ENCODE measurements at regions not wholly inside any gene's neighbourhood (a gene's known extent, or its start where the extent isn't known, plus 50 kb on each side); places are given as distances from the start of the nearest gene placed in this dataset.
A peak's percentile ranks its signal among the peaks of the same experiment; 100 is the strongest.

DNA sequence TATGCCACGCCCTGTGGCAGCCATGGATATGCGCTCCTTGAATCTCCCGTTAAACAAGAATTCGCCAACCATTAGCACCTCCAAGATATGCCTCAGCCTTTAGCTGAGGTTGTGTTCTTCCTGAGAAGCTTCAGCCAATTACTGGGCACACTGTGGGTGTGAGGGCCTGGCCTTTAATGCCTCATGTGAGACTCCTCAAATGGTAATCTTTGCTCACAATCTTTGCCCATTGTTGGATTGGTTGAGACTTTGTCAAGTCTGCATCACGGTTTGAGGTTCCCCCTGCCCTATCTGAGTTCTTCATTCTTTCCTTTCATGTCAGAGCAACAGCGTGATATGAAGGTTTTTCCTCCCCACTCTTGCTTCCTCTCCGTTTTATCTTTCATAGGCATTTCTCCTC is 108.1 kb upstream of the CCDC54 start:
- no peaks in the 10 kb centered on the region for H3K9me3 ChIP-seq
- no peaks in the 10 kb centered on the region for H3K4me1 ChIP-seq
- no peak for DNase-seq
- no peak overlapping the region for H3K27ac ChIP-seq
- H3K4me3 ChIP-seq, result no peak overlapping the region
- no peak for TF ChIP-seq POLR2A (IDR thresholded peaks at IDR 0.05)
- TF ChIP-seq CTCF (IDR thresholded peaks at IDR 0.05), result no peak
- H3K27me3 ChIP-seq, result no peaks in the 10 kb centered on the region
- no peaks in the 10 kb centered on the region for H3K36me3 ChIP-seq

- H3K4me3 ChIP-seq, result no peak overlapping the region
- H3K4me1 ChIP-seq, result no peaks in the 10 kb centered on the region
- TF ChIP-seq CTCF (IDR thresholded peaks at IDR 0.05) (peak; percentile 21 to 83 (median 69)), POLR2A (IDR thresholded peaks at IDR 0.05) (no peak)
- no peaks in the 10 kb centered on the region for H3K36me3 ChIP-seq
- no peaks in the 10 kb centered on the region for H3K27me3 ChIP-seq
- no peaks in the 10 kb centered on the region for H3K9me3 ChIP-seq
- DNase-seq, result no peak
- H3K27ac ChIP-seq, result no peak overlapping the region
Observed at GRCh38 chr3:107271787-107272387, 105.4 kb upstream of the CCDC54 start.

DNA sequence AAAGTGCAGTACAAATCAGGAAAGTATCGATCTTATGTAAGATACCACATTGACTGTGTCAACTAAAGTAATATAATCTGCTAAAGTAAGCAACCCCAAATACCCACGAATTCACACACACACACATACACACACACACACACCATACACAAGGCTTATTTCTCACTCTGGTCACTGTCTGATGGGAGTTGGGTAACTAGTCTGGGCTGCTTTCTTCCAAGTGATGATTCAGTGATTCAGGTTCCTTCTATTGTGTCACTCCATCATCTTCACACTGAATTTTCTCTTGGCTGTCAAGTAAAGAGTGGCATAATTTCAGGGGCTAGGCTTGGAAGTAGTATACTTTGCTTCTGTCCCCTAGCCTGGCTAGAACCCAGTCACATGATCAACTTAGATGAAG is 104.8 kb upstream of the CCDC54 start:
- Histone ChIP-seq H3K4me1 (no peaks in the 10 kb centered on the region), H3K9me3 (no peaks in the 10 kb centered on the region), H3K36me3 (no peaks in the 10 kb centered on the region), H3K27ac (no peak overlapping the region), H3K27me3 (no peaks in the 10 kb centered on the region), H3K4me3 (no peak overlapping the region)
- no peak for TF ChIP-seq POLR2A (IDR thresholded peaks at IDR 0.05)
- TF ChIP-seq CTCF (IDR thresholded peaks at IDR 0.05), result no peak
- DNase-seq, result no peak

GRCh38 chr3:107272885-107273284 is 104.4 kb upstream of the CCDC54 start:
- no peaks in the 10 kb centered on the region for H3K27me3 ChIP-seq
- H3K9me3 ChIP-seq, result no peaks in the 10 kb centered on the region
- H3K4me3 ChIP-seq, result no peak overlapping the region
- DNase-seq, result no peak
- H3K27ac ChIP-seq, result no peak overlapping the region
- no peaks in the 10 kb centered on the region for H3K4me1 ChIP-seq
- H3K36me3 ChIP-seq, result no peaks in the 10 kb centered on the region
- no peak for TF ChIP-seq POLR2A (IDR thresholded peaks at IDR 0.05)
- no peak for TF ChIP-seq CTCF (IDR thresholded peaks at IDR 0.05)

DNA sequence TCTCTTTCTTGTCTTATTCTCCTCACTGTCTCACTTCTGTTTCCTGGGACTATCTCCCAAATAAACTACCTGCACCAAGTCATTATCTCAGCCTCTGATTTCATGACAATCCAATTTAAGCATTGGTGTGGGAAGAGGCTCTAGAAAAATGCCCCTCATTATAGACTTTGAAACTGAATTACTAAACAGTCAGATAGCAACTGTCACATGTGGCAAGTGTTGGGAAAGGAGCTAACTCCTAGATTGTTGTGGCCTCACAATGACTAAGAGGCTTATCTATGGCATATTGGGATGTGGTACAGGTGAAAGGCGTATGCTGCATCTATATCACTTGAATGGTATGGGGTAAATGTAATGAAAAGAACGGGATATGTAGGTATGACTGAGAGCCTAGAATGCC is 103.5 kb upstream of the CCDC54 start:
- H3K4me1 ChIP-seq, result no peaks in the 10 kb centered on the region
- no peak overlapping the region for H3K27ac ChIP-seq
- H3K27me3 ChIP-seq, result no peaks in the 10 kb centered on the region
- H3K4me3 ChIP-seq, result no peak overlapping the region
- H3K9me3 ChIP-seq, result no peaks in the 10 kb centered on the region
- DNase-seq, result no peak
- TF ChIP-seq CTCF (IDR thresholded peaks at IDR 0.05) (no peak), POLR2A (IDR thresholded peaks at IDR 0.05) (no peak)
- no peaks in the 10 kb centered on the region for H3K36me3 ChIP-seq

GRCh38 chr3:107275511-107275910 is 101.7 kb upstream of the CCDC54 start:
- no peaks in the 10 kb centered on the region for H3K9me3 ChIP-seq
- no peak for TF ChIP-seq CTCF (IDR thresholded peaks at IDR 0.05)
- no peak for TF ChIP-seq POLR2A (IDR thresholded peaks at IDR 0.05)
- H3K27me3 ChIP-seq, result no peaks in the 10 kb centered on the region
- no peak overlapping the region for H3K4me3 ChIP-seq
- no peaks in the 10 kb centered on the region for H3K4me1 ChIP-seq
- no peak for DNase-seq
- H3K27ac ChIP-seq, result no peak overlapping the region
- no peaks in the 10 kb centered on the region for H3K36me3 ChIP-seq

Data from Peyer's patch (tissue), 4 donors.